Nephron progenitor cell (in vitro differentiated cells): ENCODE measurements at regions not wholly inside any gene's neighbourhood (a gene's known extent, or its start where the extent isn't known, plus 50 kb on each side); places are given as distances from the start of the nearest gene placed in this dataset.

Source experiments
- DNase-seq: peaks from one replicate; pipeline ENCODE4 v3.0.0; 2021
- H3K27ac Mint-ChIP-seq: 2 replicates; pipeline ENCODE4 v1.8.0; 2021; ENCODE audit warnings: mild to moderate bottlenecking, moderate library complexity, mixed read lengths
- H3K27me3 Mint-ChIP-seq: 2 replicates; pipeline ENCODE4 v1.8.0; 2021; ENCODE audit warnings: mild to moderate bottlenecking, low read depth, mixed read lengths; ENCODE audit not compliant: poor library complexity
- H3K36me3 Mint-ChIP-seq: 2 replicates; pipeline ENCODE4 v1.8.0; 2021; ENCODE audit warnings: low read depth, mixed read lengths
- H3K4me1 Mint-ChIP-seq: 2 replicates; pipeline ENCODE4 v1.8.0; 2021; ENCODE audit warnings: mixed read lengths
- H3K4me3 Mint-ChIP-seq: 2 replicates; pipeline ENCODE4 v1.8.0; 2021; ENCODE audit warnings: mild to moderate bottlenecking, moderate library complexity, mixed read lengths
- H3K9me3 Mint-ChIP-seq: 2 replicates; pipeline ENCODE4 v1.8.0; 2021; ENCODE audit warnings: mild to moderate bottlenecking, moderate library complexity, mixed read lengths
- CTCF ChIP-seq: fragments of 200-600 bp; sonication (generic); IDR thresholded peaks from 2 replicates; pipeline ENCODE4 v1.5.0; 2021; ENCODE audit warnings: antibody characterized with exemption

GRCh38 chr18:57898506-57899124 lies 95.5 kb upstream of the ATP8B1 start:
- Mint-ChIP-seq H3K27me3 (peaks cover 10% of the 10 kb centered on the region), H3K4me1 (no peaks in the 10 kb centered on the region), H3K9me3 (no peaks in the 10 kb centered on the region), H3K4me3 (no peak overlapping the region), H3K36me3 (no peaks in the 10 kb centered on the region), H3K27ac (peak overlapping the region; percentile 74)
- TF ChIP-seq CTCF, result no peak
- DNase-seq, result no peak

GRCh38 chr18:57895182-57895581 lies 92.1 kb upstream of the ATP8B1 start:
- TF ChIP-seq CTCF, result no peak
- Mint-ChIP-seq H3K27ac (no peak overlapping the region), H3K9me3 (peaks cover 4% of the 10 kb centered on the region), H3K36me3 (no peaks in the 10 kb centered on the region), H3K4me3 (no peak overlapping the region), H3K4me1 (no peaks in the 10 kb centered on the region), H3K27me3 (peaks cover 12% of the 10 kb centered on the region)
- DNase-seq, result no peak

DNA sequence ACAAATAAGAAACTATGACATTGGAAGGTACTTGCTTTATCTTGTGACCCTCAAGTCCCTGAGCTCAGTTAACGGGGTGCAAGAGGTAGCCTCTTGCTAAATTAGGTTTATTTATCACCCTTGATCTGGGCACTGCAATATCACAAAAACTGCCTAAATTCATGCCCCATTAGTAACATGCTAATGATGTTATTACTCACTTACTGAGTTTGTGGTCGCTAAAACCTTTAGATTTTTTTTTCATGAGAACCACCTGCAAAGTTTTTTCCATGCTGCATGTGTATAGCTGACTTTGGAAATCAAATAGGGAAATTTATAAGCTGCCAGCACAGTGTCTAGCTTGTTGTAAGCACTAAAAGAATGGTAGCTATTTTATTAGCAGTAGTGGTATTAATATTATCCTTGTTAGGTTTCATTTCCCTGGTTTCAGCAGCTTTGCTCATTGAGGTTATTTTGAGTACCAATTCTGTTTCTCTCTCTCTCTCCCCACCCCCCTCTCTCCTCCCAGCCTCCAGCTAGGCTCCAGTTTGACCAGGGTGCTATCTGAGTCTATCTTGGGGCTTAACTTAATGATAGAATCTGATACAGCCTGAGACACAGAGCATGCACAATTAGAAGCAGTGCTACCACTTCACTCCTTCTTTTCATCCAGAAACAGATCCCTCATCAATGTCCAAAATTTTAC lies 88.7 kb upstream of the ATP8B1 start:
- no peaks in the 10 kb centered on the region for H3K36me3 Mint-ChIP-seq
- H3K9me3 Mint-ChIP-seq, result peaks cover 18% of the 10 kb centered on the region
- no peak for DNase-seq
- no peaks in the 10 kb centered on the region for H3K4me1 Mint-ChIP-seq
- no peak for TF ChIP-seq CTCF
- no peak overlapping the region for H3K4me3 Mint-ChIP-seq
- no peak overlapping the region for H3K27ac Mint-ChIP-seq
- H3K27me3 Mint-ChIP-seq, result peaks cover 12% of the 10 kb centered on the region

DNA sequence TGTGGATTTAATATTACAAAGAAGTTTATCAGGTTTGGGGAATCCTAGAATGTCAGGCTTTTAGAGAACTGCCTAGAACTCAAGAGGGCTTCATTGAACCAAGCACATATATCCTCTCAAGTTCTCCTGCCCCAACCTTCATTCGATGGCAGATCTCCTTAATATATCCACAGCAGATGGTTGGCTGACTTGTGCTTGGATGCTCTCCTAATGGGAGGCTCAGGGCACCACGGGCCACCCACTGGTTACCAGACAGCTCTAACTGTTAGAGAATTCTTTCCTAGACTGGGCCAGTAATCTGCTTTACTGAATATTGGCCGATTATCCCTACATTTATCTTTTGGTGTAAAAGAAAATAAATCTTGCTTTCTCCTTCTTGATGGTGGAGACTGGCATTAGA lies 87.2 kb upstream of the ATP8B1 start:
- DNase-seq, result no peak
- Mint-ChIP-seq H3K4me3 (no peak overlapping the region), H3K4me1 (no peaks in the 10 kb centered on the region), H3K36me3 (no peaks in the 10 kb centered on the region), H3K9me3 (peaks cover 18% of the 10 kb centered on the region), H3K27me3 (peaks cover 12% of the 10 kb centered on the region), H3K27ac (no peak overlapping the region)
- TF ChIP-seq CTCF, result no peak

DNA sequence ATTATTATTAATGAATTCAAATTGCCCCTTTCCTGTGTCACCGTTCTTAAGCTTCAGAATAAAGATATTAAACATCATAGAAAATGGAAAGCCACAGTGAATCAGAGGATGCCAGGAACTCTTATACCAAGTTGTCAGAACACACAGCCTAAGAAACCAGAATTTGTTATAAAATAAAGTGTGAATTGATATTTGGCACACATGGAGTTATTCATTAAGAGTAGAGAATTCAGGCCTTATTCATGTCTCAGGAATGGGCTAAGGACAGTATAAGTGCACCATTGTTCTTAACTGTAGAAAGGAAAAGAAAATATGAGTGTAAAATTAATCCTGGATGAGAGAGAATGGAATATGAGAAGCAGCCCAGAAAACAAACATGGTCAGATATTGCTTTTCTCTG lies 86.7 kb upstream of the ATP8B1 start:
- Mint-ChIP-seq H3K36me3 (no peaks in the 10 kb centered on the region), H3K4me3 (no peak overlapping the region), H3K4me1 (no peaks in the 10 kb centered on the region), H3K9me3 (peaks cover 18% of the 10 kb centered on the region), H3K27me3 (peaks cover 12% of the 10 kb centered on the region), H3K27ac (no peak overlapping the region)
- no peak for TF ChIP-seq CTCF
- DNase-seq, result no peak
